Hepatocyte (in vitro differentiated cells): ENCODE measurements at regions not wholly inside any gene's neighbourhood (a gene's known extent, or its start where the extent isn't known, plus 50 kb on each side); places are given as distances from the start of the nearest gene placed in this dataset.

Experiments
- DNase-seq: peaks from one replicate; pipeline ENCODE4 v3.0.0-alpha.2; 2016; ENCODE audit warnings: low spot score
- H2AFZ ChIP-seq: fragments of 200-600 bp; sonication (generic); 2 replicates; pipeline ENCODE4 v1.6.0; 2016; ENCODE audit warnings: antibody characterized with exemption, mild to moderate bottlenecking
- H3K27ac ChIP-seq: fragments of 200-600 bp; sonication (generic); 2 replicates; pipeline ENCODE4 v1.5.1; 2016; ENCODE audit warnings: mild to moderate bottlenecking
- H3K27me3 ChIP-seq: fragments of 200-600 bp; sonication (generic); 2 replicates; pipeline ENCODE4 v1.6.1; 2016
- H3K36me3 ChIP-seq: fragments of 200-600 bp; sonication (generic); replicated peaks from 2 replicates; pipeline ENCODE4 v1.5.1; 2016; ENCODE audit warnings: low read depth; ENCODE audit not compliant: insufficient read depth
- H3K4me1 ChIP-seq: fragments of 200-600 bp; sonication (generic); 2 replicates; pipeline ENCODE4 v1.5.1; 2016; ENCODE audit warnings: mild to moderate bottlenecking, moderate library complexity; ENCODE audit not compliant: insufficient read depth
- H3K4me2 ChIP-seq: fragments of 200-600 bp; sonication (generic); 2 replicates; pipeline ENCODE4 v1.6.0; 2016
- H3K4me3 ChIP-seq: fragments of 200-600 bp; sonication (generic); 2 replicates; pipeline ENCODE4 v1.5.1; 2016; ENCODE audit warnings: mild to moderate bottlenecking
- H3K79me2 ChIP-seq: fragments of 200-600 bp; sonication (generic); 2 replicates; pipeline ENCODE4 v1.6.0; 2017; ENCODE audit warnings: mild to moderate bottlenecking
- H3K9me2 ChIP-seq: fragments of 200-600 bp; sonication (generic); replicated peaks from 2 replicates; pipeline ENCODE4 v1.6.0; 2017; ENCODE audit warnings: mild to moderate bottlenecking; ENCODE audit not compliant: insufficient read depth
- H3K9me3 ChIP-seq: fragments of 200-600 bp; sonication (generic); 2 replicates; pipeline ENCODE4 v1.5.1; 2016; ENCODE audit warnings: low read depth, mild to moderate bottlenecking
- H4K20me1 ChIP-seq: fragments of 200-600 bp; sonication (generic); 2 replicates; pipeline ENCODE4 v1.6.0; 2016; ENCODE audit warnings: mild to moderate bottlenecking; ENCODE audit not compliant: insufficient read depth, poor library complexity, severe bottlenecking
- CTCF ChIP-seq: fragments of 200-600 bp; sonication (generic); IDR thresholded peaks from 2 replicates; pipeline ENCODE4 v1.5.1; 2016; ENCODE audit warnings: antibody characterized with exemption, mild to moderate bottlenecking; ENCODE audit not compliant: poor library complexity
- EZH2 ChIP-seq: fragments of 200-600 bp; sonication (generic); IDR thresholded peaks from 2 replicates; pipeline ENCODE4 v1.6.1; 2016; ENCODE audit warnings: antibody characterized with exemption, mild to moderate bottlenecking, borderline replicate concordance
- EZH2phosphoT487 ChIP-seq: fragments of 200-600 bp; sonication (generic); IDR thresholded peaks from one replicate; pipeline ENCODE4 v1.6.1; 2018; ENCODE audit warnings: antibody characterized with exemption, mild to moderate bottlenecking, low read depth, moderate library complexity; ENCODE audit not compliant: unreplicated experiment, severe bottlenecking
- WGBS: methylation state at CpG from one replicate; pipeline ENCODE4 v1.1.6; 2016; ENCODE audit warnings: low lambda C conversion rate; ENCODE audit errors: missing lambda C conversion rate; 5-methylcytosine and 5-hydroxymethylcytosine counted together

- 72% methylated on average over 1 of the region's 1 CpG for WGBS
- no peak for DNase-seq
- Histone ChIP-seq H3K27ac (no peak overlapping the region), H3K79me2 (no peaks in the 10 kb centered on the region), H3K9me2 (no peaks in the 10 kb centered on the region), H3K4me3 (no peak overlapping the region), H3K4me2 (no peak overlapping the region), H3K27me3 (no peaks in the 10 kb centered on the region), H3K4me1 (peaks cover 10% of the 10 kb centered on the region), H3K36me3 (no peaks in the 10 kb centered on the region), H2AFZ (no peak overlapping the region), H3K9me3 (no peaks in the 10 kb centered on the region), H4K20me1 (no peaks in the 10 kb centered on the region)
- TF ChIP-seq EZH2phosphoT487 (no peak), EZH2 (no peak), CTCF (no peak)
Observed at GRCh38 chr4:137659431-137659830, 127.1 kb upstream of the PCDH18 start.

DNA sequence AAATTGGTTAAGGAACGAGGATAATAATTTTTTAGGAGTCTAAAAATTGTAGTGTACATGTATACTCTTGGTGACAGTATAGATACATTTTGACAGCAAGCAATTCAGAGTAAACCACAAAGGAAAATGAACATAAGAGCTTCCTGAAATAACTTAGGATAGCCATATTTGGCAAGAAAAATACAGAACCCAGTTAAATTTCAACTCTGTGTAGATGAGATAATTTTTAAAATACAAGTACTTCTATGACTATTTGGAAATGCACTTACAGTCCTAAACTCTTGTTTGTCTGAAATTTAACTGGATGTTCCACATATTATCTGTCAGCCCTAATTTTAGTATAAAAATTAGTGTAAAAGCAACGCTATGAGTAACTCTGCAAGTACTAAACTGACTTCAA, 124.4 kb upstream of the PCDH18 start:
- Histone ChIP-seq H3K9me2 (no peaks in the 10 kb centered on the region), H3K4me1 (no peaks in the 10 kb centered on the region), H4K20me1 (no peaks in the 10 kb centered on the region), H3K36me3 (no peaks in the 10 kb centered on the region), H3K79me2 (no peaks in the 10 kb centered on the region), H3K9me3 (no peaks in the 10 kb centered on the region), H3K4me2 (no peak overlapping the region), H3K27ac (no peak overlapping the region), H3K4me3 (no peak overlapping the region), H2AFZ (no peak overlapping the region), H3K27me3 (no peaks in the 10 kb centered on the region)
- WGBS = 85% methylated on average over 2 of the region's 2 CpGs
- no peak for DNase-seq
- TF ChIP-seq CTCF (no peak), EZH2 (no peak), EZH2phosphoT487 (no peak)

- Histone ChIP-seq H3K9me3 (no peaks in the 10 kb centered on the region), H3K4me2 (no peak overlapping the region), H3K27ac (peak overlapping the region; percentile 20), H3K79me2 (no peaks in the 10 kb centered on the region), H3K36me3 (no peaks in the 10 kb centered on the region), H2AFZ (no peak overlapping the region), H3K27me3 (no peaks in the 10 kb centered on the region), H3K9me2 (no peaks in the 10 kb centered on the region), H3K4me1 (no peaks in the 10 kb centered on the region), H3K4me3 (no peak overlapping the region), H4K20me1 (no peaks in the 10 kb centered on the region)
- WGBS = 68% methylated on average over 1 of the region's 1 CpG
- TF ChIP-seq EZH2phosphoT487 (no peak), EZH2 (no peak), CTCF (no peak)
- no peak for DNase-seq
Observed at GRCh38 chr4:137655302-137655701, 123.0 kb upstream of the PCDH18 start.

DNA sequence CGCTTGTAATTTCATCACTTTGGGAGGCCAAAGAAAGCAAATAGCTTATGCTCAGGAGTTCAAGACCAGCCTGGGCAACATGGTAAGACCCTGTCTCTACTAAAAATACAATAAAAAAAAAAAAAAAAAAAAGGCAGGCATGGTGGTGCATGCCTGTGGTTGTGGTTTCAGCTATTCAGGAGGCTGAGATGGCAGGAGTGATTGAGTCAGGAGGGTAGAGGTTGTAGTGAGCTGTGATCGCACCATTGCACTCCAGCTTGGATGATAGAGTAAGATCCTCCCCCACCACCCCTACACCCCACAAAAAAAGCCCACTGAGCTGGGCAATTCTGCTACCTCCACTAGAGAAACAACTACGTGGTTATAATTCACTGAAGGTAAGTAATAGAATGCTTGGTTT, 118.8 kb upstream of the PCDH18 start:
- H2AFZ ChIP-seq = no peak overlapping the region
- no peak overlapping the region for H3K4me3 ChIP-seq
- no peak overlapping the region for H3K4me2 ChIP-seq
- no peaks in the 10 kb centered on the region for H3K79me2 ChIP-seq
- TF ChIP-seq EZH2phosphoT487 (no peak), EZH2 (no peak)
- H3K27ac ChIP-seq = no peak overlapping the region
- WGBS = 93% methylated on average over 3 of the region's 3 CpGs
- DNase-seq = no peak
- no peaks in the 10 kb centered on the region for H3K27me3 ChIP-seq
- no peaks in the 10 kb centered on the region for H3K36me3 ChIP-seq
- H3K4me1 ChIP-seq = no peaks in the 10 kb centered on the region
- H4K20me1 ChIP-seq = no peaks in the 10 kb centered on the region
- H3K9me2 ChIP-seq = no peaks in the 10 kb centered on the region
- no peaks in the 10 kb centered on the region for H3K9me3 ChIP-seq
